Small intestine (tissue), 7 donors: ENCODE measurements at regions not wholly inside any gene's neighbourhood (a gene's known extent, or its start where the extent isn't known, plus 50 kb on each side); places are given as distances from the start of the nearest gene placed in this dataset.
A peak's percentile ranks its signal among the peaks of the same experiment; 100 is the strongest.

Experiments used
- DNase-seq, 2 donors: peaks; one replicate each; pipeline versions ENCODE4 v3.0.0 to v3.0.0-alpha.2; 2013
- FAIRE-seq: peaks from 2 replicates; lab custom pipeline; 2012; peaks lifted over from hg19 to GRCh38; lab: Jason Lieb, UNC
- H3K27ac ChIP-seq, 3 donors: one replicate each; pipeline ENCODE4 v1.5.1; 2013; ENCODE audit warnings: low read length in 2 of 3, mild to moderate bottlenecking in 2 of 3, control low read depth in 1 of 3, inconsistent platforms in 1 of 3, low read depth in 1 of 3, moderate library complexity in 1 of 3
- H3K27me3 ChIP-seq, 3 donors: one replicate each; pipeline ENCODE4 v1.6.1; 2013; ENCODE audit warnings: low read length in 3 of 3, inconsistent platforms in 1 of 3; ENCODE audit not compliant: control insufficient read depth in 3 of 3, insufficient read depth in 3 of 3
- H3K36me3 ChIP-seq, 3 donors: one replicate each; pipeline ENCODE4 v1.6.1; 2013; ENCODE audit warnings: low read length in 3 of 3, inconsistent platforms in 1 of 3, low read depth in 1 of 3, mild to moderate bottlenecking in 1 of 3, moderate library complexity in 1 of 3; ENCODE audit not compliant: control insufficient read depth in 3 of 3, insufficient read depth in 2 of 3
- H3K4me1 ChIP-seq, 3 donors: one replicate each; pipeline ENCODE4 v1.6.1; 2013; ENCODE audit warnings: low read length in 2 of 3, inconsistent platforms in 1 of 3, low read depth in 1 of 3, mild to moderate bottlenecking in 1 of 3, moderate library complexity in 1 of 3; ENCODE audit not compliant: control insufficient read depth in 3 of 3, insufficient read depth in 2 of 3
- H3K4me3 ChIP-seq, 3 donors: one replicate each; pipeline ENCODE4 v1.5.1; 2013; ENCODE audit warnings: low read length in 3 of 3, control low read depth in 1 of 3, inconsistent platforms in 1 of 3, low read depth in 1 of 3, mild to moderate bottlenecking in 1 of 3, moderate library complexity in 1 of 3
- H3K9me3 ChIP-seq, 2 donors: one replicate each; pipeline ENCODE4 v1.6.1; 2013; ENCODE audit warnings: low read depth in 1 of 2, low read length in 1 of 2; ENCODE audit not compliant: control insufficient read depth in 2 of 2, insufficient read depth in 1 of 2
- WGBS, 3 donors: extraction: QIAGEN DNeasy Blood & Tissue Kit; methylation state at CpG; one replicate each; pipeline ENCODE4 v1.1.7; 2013; 5-methylcytosine and 5-hydroxymethylcytosine counted together
- donor health status: healthy with polysubstance abuse.
- donor health status: control.
- donor health status: control.
- donor health status: Bipolar disorder and iron deficiency.
- donor health status: healthy.

- H3K9me3 ChIP-seq: no peaks in the 10 kb centered on the region
- H3K27ac ChIP-seq: no peak overlapping the region
- no peak overlapping the region for H3K4me3 ChIP-seq
- H3K27me3 ChIP-seq: no peaks in the 10 kb centered on the region
- no peaks in the 10 kb centered on the region for H3K4me1 ChIP-seq
- no peak for FAIRE-seq
- DNase-seq: no peak
- WGBS, 3 donors: 69 to 74% (median 70%) methylated on average over 1 of the region's 1 CpG
- no peaks in the 10 kb centered on the region for H3K36me3 ChIP-seq
Measured at GRCh38 chr4:165605811-165606210, 227.0 kb downstream of the CPE start.

- H3K36me3 ChIP-seq: no peaks in the 10 kb centered on the region
- WGBS, 3 donors: 67 to 75% (median 70%) methylated on average over 2 of the region's 2 CpGs
- H3K27ac ChIP-seq: no peak overlapping the region
- no peak for FAIRE-seq
- no peaks in the 10 kb centered on the region for H3K27me3 ChIP-seq
- H3K4me3 ChIP-seq: no peak overlapping the region
- DNase-seq: no peak
- H3K9me3 ChIP-seq: no peaks in the 10 kb centered on the region
- no peaks in the 10 kb centered on the region for H3K4me1 ChIP-seq
Measured at GRCh38 chr4:165606465-165607205, 227.8 kb downstream of the CPE start.

- Histone ChIP-seq H3K9me3 (no peaks in the 10 kb centered on the region), H3K27me3 (no peaks in the 10 kb centered on the region), H3K4me1 (no peaks in the 10 kb centered on the region), H3K27ac (no peak overlapping the region), H3K36me3 (no peaks in the 10 kb centered on the region), H3K4me3 (no peak overlapping the region)
- WGBS, 3 donors: 86 to 89% (median 86%) methylated on average over 2 of the region's 2 CpGs
- DNase-seq (no peak), FAIRE-seq (no peak)
Measured at GRCh38 chr4:165609653-165610052, 230.8 kb downstream of the CPE start.

- Histone ChIP-seq H3K27ac (no peak overlapping the region), H3K4me3 (no peak overlapping the region), H3K27me3 (no peaks in the 10 kb centered on the region), H3K36me3 (no peaks in the 10 kb centered on the region), H3K4me1 (no peaks in the 10 kb centered on the region), H3K9me3 (no peaks in the 10 kb centered on the region)
- DNase-seq (no peak), FAIRE-seq (peak; percentile 30)
- WGBS, 3 donors: 38 to 65% (median 46%) methylated on average over 6 of the region's 6 CpGs
Measured at GRCh38 chr4:165610679-165611437, 232.1 kb downstream of the CPE start.

- DNase-seq (no peak), FAIRE-seq (no peak)
- H3K9me3 ChIP-seq: no peaks in the 10 kb centered on the region
- no peaks in the 10 kb centered on the region for H3K36me3 ChIP-seq
- 16 to 54% (median 17%) methylated on average over 1 of the region's 1 CpG for WGBS, 3 donors
- H3K27me3 ChIP-seq: no peaks in the 10 kb centered on the region
- H3K27ac ChIP-seq: no peak overlapping the region
- H3K4me3 ChIP-seq: no peak overlapping the region
- H3K4me1 ChIP-seq: no peaks in the 10 kb centered on the region
Measured at GRCh38 chr4:165612936-165613335, 234.1 kb downstream of the CPE start.

- Histone ChIP-seq H3K27me3 (no peaks in the 10 kb centered on the region), H3K27ac (no peak overlapping the region), H3K9me3 (no peaks in the 10 kb centered on the region), H3K36me3 (no peaks in the 10 kb centered on the region), H3K4me3 (no peak overlapping the region), H3K4me1 (no peaks in the 10 kb centered on the region)
- 82 to 91% (median 85%) methylated on average over 2 of the region's 2 CpGs for WGBS, 3 donors
- DNase-seq: no peak
- FAIRE-seq: no peak
Measured at GRCh38 chr4:165613581-165613980, 234.8 kb downstream of the CPE start.

GRCh38 chr4:165620913-165621312 is 242.1 kb downstream of the CPE start:
- Histone ChIP-seq H3K4me3 (no peak overlapping the region), H3K27me3 (no peaks in the 10 kb centered on the region), H3K4me1 (no peaks in the 10 kb centered on the region), H3K36me3 (no peaks in the 10 kb centered on the region), H3K27ac (no peak overlapping the region), H3K9me3 (no peaks in the 10 kb centered on the region)
- 89 to 91% (median 90%) methylated on average over 3 of the region's 3 CpGs for WGBS, 3 donors
- DNase-seq: no peak
- FAIRE-seq: no peak

GRCh38 chr4:165621983-165622382 is 243.2 kb downstream of the CPE start:
- no peak for FAIRE-seq
- H3K9me3 ChIP-seq: no peaks in the 10 kb centered on the region
- 38 to 57% (median 43%) methylated on average over 5 of the region's 5 CpGs for WGBS, 3 donors
- H3K36me3 ChIP-seq: no peaks in the 10 kb centered on the region
- DNase-seq: no peak
- H3K4me3 ChIP-seq: no peak overlapping the region
- no peak overlapping the region for H3K27ac ChIP-seq
- no peaks in the 10 kb centered on the region for H3K27me3 ChIP-seq
- H3K4me1 ChIP-seq: no peaks in the 10 kb centered on the region
